AG04449 (cell line): ENCODE measurements at regions not wholly inside any gene's neighbourhood (a gene's known extent, or its start where the extent isn't known, plus 50 kb on each side); places are given as distances from the start of the nearest gene placed in this dataset.
"Not testable (repeated sequence)": the region's sequence is repeated elsewhere in the genome, so short reads cannot be mapped to it uniquely, and the experiment has no call there.

ENCODE experiments used
- CTCF ChIA-PET: fragments of 350-600 bp; formaldehyde crosslinking; extraction: SDS; loops from one replicate; lab custom pipeline; 2021; ENCODE audit warnings: antibody characterized with exemption; lab: Yijun Ruan, JAX
- POLR2A ChIA-PET: fragments of 400-600, 350-600 bp; formaldehyde crosslinking; extraction: SDS; loops from one replicate; lab custom pipeline; 2020; ENCODE audit warnings: antibody characterized with exemption, inconsistent platforms; lab: Yijun Ruan, JAX
- DNase-seq: peaks from one replicate; pipeline ENCODE4 v3.0.0-alpha.2; 2010; ENCODE audit warnings: low read depth, low spot score
- H3K4me3 ChIP-seq: 2 replicates; pipeline ENCODE4 v1.5.1; 2011; ENCODE audit warnings: low read depth, mild to moderate bottlenecking, control low read depth, low read length
- CTCF ChIP-seq: IDR thresholded peaks from one replicate; pipeline ENCODE4 v1.5.1; 2011; ENCODE audit warnings: mild to moderate bottlenecking, moderate library complexity, low read length, control low read depth, inconsistent platforms; ENCODE audit not compliant: insufficient read depth; ENCODE audit errors: missing control alignments

DNA sequence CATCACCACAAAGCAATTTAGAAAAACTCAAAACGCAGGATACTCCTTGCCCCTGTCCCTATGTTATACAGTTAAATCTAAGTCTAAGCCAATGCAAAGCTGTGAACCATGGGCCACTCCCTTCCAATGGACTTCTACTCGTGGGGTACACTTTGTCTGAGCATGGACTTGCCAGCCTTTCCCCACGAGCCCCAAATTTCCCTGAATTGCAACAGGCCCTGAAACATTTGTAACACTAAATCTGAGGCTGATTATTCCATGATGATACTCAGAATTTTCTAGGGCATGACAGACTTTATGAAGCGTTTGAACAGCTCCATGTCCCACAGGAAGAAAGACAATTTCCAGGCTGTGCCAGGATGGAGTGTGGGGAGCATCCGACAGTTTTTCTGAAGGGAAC, 189.6 kb downstream of the TXNL1 start:
- DNase-seq = no peak
- ChIA-PET POLR2A (no interaction called here), CTCF (no interaction called here)
- TF ChIP-seq CTCF = no peak
- H3K4me3 ChIP-seq = no peak overlapping the region

DNA sequence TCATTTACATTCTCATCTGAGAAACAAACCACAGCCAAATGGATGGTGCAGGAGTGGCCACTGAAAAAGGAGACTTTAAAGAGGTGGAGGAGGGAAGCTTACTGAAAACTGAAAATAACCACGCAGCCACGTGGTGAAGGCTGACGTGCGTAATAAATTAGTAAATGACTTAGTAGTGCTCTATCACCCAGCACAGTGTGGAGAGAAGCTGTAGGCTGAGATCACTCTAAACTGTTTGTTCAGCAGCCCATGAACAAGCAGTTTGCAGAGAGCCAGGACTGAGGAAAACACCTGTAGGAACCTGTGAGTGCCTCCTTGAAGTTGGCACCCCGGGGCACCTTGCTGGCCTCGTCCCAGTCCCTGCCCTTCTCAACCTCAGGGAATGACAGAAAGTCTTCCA, 193.0 kb downstream of the TXNL1 start:
- DNase-seq = no peak
- TF ChIP-seq CTCF = no peak
- no peak overlapping the region for H3K4me3 ChIP-seq
- ChIA-PET POLR2A (no interaction called here), CTCF (no interaction called here)

- H3K4me3 ChIP-seq = no peak overlapping the region
- ChIA-PET CTCF (no interaction called here), POLR2A (no interaction called here)
- TF ChIP-seq CTCF = no peak
- DNase-seq = no peak
Observed at GRCh38 chr18:56444201-56444600, 194.2 kb downstream of the TXNL1 start.

GRCh38 chr18:56443166-56443907, 195.1 kb downstream of the TXNL1 start:
- no peak for DNase-seq
- ChIA-PET POLR2A (no interaction called here), CTCF (interaction anchor here (1.3 kb wide), 1 partner anchor 9 kb away, joined by 3 read pairs; no protein-coding TSS in a partner anchor)
- H3K4me3 ChIP-seq = no peak overlapping the region
- TF ChIP-seq CTCF = no peak

DNA sequence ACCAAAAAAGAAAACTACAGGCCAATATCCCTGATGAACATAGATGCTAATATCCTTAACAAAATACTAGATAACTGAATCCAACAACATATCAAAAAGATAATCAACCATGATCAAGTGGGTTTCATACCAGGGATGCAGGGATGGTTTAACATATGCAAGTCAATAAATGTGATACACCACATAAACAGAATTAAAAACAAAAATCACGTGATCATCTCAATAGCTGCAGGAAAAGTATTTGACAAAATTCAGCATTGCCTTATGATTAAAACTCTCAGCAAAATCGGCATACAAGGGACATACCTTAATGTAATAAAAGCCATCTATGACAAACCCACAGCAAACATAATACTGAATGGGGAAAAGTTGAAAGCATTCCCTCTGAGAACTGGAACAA, 199.9 kb downstream of the TXNL1 start:
- CTCF ChIA-PET, H3K4me3 ChIP-seq, DNase-seq, POLR2A ChIA-PET: not testable (repeated sequence)

DNA sequence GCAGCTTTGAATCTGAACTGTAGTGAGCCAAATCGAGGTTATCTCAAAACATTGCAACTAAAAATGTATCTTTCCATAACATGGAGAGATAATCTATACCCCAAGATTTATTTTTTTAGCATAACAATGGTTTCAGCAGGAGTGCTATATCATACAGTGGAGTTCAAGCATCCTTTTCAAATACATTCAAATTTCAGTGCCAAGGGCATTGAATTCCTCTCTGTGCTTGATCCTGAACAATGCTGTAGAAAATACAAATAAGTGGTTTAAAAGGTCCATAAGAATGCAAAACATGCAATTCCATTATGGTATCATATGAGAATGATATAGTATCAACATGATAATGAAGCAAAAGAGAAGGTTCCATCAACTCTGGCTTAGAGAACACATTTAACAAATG, 201.7 kb downstream of the TXNL1 start:
- ChIA-PET CTCF (no interaction called here), POLR2A (no interaction called here)
- no peak for TF ChIP-seq CTCF
- no peak overlapping the region for H3K4me3 ChIP-seq
- no peak for DNase-seq

DNA sequence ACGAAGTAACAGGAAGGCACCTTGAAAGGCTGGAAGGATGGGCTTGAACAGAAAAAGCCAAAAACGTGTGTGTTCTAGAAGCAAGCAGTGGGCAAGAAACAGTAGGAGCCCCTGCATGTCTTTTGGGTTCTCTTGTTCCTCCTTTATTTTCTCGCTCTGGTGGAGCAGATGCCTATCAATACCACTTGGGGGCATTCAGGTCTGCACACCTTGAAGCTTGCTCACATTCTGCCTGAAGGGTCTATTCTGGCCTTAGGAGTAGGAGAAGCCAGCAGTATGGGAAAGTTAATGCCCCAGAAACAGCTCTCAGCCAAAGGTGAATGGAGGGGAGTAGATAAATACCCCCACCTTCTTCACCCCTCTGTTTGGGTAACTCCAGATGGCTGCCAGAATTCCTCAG, 204.5 kb downstream of the TXNL1 start:
- CTCF ChIA-PET = interaction anchor here (0.6 kb wide), 1 partner anchor 94 kb away, joined by 3 read pairs; no protein-coding TSS in a partner anchor
- DNase-seq = no peak

More for the DNA sequence above, 204.5 kb downstream of the TXNL1 start:
- POLR2A ChIA-PET = no interaction called here
- H3K4me3 ChIP-seq = no peak overlapping the region
- TF ChIP-seq CTCF = no peak
